ENCODE measurements at regions not wholly inside any gene's neighbourhood (a gene's known extent, or its start where the extent isn't known, plus 50 kb on each side); places are given as distances from the start of the nearest gene placed in this dataset.

GRCh38 chr12:116497051-116497591, 62.1 kb upstream of the MAP1LC3B2 start:
- no peak for FAIRE-seq

GRCh38 chr12:116498471-116498870, 60.7 kb upstream of the MAP1LC3B2 start:
- FAIRE-seq: no peak

GRCh38 chr12:116502141-116502725, 56.9 kb upstream of the MAP1LC3B2 start:
- no peak for FAIRE-seq

GRCh38 chr12:116502989-116503496, 56.1 kb upstream of the MAP1LC3B2 start:
- no peak for FAIRE-seq

GRCh38 chr12:116504438-116504837, 54.7 kb upstream of the MAP1LC3B2 start:
- FAIRE-seq: no peak

GRCh38 chr12:116506697-116507064, 52.5 kb upstream of the MAP1LC3B2 start:
- FAIRE-seq: no peak

- FAIRE-seq: no peak
Measured at GRCh38 chr12:116508145-116509121, 50.7 kb upstream of the MAP1LC3B2 start.

Measured in A204.1 (cell line).